ENCODE measurements at regions not wholly inside any gene's neighbourhood (a gene's known extent, or its start where the extent isn't known, plus 50 kb on each side); places are given as distances from the start of the nearest gene placed in this dataset.
"Not testable (repeated sequence)": the region's sequence is repeated elsewhere in the genome, so short reads cannot be mapped to it uniquely, and the experiment has no call there.

DNA sequence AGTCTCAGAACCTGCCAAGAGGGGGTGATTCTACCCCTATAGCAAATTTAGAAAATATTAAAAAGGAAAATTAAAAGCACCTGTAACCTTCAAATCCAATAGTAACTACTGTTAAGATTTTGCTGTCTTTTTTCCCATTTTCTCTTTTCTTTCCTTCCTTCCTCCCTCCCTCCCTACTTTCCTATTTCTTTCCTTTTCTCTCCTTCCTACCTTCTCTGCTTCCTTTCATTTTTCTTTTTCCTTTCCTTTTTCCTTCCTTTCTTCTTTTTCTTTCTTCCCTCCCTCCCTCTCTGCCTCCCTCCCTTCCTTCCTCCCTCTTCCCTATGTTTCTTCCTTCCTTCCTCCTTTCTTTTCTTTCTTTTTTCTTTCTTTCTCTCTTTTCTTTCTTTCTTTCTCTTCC lies 120.2 kb upstream of the KCTD7 start:
- FAIRE-seq: no peak
- TF ChIP-seq POLR2A (IDR thresholded peaks at IDR 0.05; ENCODE audit: low read depth, low read length): no peak
- DNase-seq (ENCODE audit: insufficient read length, low spot score): no peak

DNA sequence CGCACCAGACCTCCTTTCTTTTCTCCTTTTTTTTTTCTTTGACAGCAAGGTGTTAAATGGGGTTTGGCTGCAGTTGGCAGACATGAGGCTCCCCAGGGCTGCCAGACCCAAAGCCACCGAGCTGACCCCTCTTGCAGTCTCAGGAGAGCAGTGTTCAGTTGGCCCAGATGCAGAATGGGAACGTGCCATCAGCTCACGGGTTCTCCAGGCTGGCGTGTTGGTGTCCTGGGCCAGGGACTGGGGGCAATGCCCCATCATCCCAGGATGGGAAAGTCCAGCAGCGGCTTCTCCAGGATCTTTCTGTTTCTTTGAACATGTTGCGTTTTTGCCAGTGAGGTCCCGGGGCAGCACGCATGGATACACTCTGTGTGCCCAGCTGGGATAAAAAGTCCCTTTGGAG lies 114.6 kb upstream of the KCTD7 start:
- no peak for FAIRE-seq
- TF ChIP-seq POLR2A (IDR thresholded peaks at IDR 0.05; ENCODE audit: low read depth, low read length): no peak
- no peak for DNase-seq (ENCODE audit: insufficient read length, low spot score)

DNA sequence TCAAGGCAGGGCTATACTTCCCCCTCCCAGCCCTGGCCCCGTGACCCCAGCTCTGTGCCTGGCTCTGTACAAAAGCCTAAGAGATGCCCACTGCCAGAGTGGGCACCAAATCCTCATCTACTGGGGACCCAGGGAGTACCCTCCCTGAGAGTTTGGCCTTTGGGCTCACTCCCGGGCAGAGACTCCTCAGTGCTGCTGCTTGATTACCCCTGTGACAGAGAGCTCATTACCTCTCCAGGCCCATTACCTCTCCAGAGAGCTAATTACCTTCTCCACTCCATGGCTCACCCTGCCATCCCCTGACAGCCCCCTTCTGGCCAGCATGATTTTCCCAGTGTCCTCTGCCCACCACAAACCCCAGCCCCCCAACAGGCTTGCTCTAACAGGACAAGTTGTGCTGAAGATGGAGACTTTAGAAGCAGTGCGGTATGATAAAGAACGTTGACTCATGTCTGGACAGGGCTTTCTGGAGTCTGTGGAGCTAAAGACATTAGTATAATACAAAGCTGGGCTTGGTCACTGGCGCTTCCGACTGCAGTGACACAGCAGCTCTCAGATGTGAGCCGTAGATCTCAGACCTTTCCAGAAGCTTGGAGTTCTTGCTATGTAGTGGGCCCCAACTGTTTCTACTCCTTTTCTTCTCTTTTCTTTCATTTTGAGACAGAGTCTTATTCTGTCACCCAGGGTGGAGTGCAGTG lies 111.3 kb upstream of the KCTD7 start:
- DNase-seq (ENCODE audit: insufficient read length, low spot score) (no peak), FAIRE-seq (no peak)
- no peak for TF ChIP-seq POLR2A (IDR thresholded peaks at IDR 0.05; ENCODE audit: low read depth, low read length)

DNA sequence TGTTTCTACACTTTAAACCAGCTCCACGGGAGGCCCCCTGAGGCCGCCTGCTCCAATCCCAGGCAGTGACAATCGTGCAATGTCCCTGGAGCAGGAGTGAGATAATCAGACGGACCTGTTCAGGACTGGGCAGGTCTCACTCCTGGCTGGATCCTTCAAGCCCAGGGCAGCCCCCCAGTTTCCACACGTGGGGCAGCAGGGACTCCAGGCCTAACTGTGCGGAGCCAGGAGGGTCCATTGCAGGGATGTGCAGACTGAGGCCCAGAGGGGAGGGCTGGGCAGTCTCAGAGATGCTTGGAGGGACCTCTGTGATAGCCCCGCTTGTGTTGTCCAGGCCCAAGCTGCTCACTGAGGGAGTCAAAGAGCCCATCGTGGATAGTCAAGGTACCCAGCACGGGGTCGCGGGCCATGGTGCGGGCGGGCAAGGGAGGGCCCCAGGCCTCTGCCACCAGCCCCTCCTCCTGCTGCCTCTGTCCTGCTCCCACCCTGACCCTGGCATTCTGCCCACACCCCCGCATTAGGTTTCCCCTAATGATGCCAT lies 110.5 kb upstream of the KCTD7 start:
- DNase-seq (ENCODE audit: insufficient read length, low spot score) (no peak), FAIRE-seq (no peak)
- no peak for TF ChIP-seq POLR2A (IDR thresholded peaks at IDR 0.05; ENCODE audit: low read depth, low read length)

DNA sequence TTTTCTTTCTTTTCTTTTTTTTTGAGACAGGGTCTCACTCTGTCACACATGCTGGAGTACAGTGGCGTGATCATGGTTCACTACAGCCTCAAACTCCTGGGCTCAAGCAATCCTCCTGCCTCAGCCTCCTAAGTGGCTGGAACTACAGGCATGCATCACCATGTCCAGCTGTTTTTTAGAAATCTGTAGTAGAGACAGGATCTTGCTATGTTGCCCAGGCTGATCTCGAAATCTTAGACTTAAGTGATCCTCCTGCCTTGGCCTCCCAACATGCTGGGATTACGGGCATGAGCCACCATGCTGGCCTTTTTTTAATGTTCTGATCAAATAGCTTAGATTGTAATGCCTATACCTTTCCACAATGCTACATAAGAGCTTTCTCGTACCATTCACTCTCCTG lies 107.0 kb upstream of the KCTD7 start:
- TF ChIP-seq POLR2A (IDR thresholded peaks at IDR 0.05; ENCODE audit: low read depth, low read length): no peak
- FAIRE-seq: no peak
- DNase-seq (ENCODE audit: insufficient read length, low spot score): no peak

DNA sequence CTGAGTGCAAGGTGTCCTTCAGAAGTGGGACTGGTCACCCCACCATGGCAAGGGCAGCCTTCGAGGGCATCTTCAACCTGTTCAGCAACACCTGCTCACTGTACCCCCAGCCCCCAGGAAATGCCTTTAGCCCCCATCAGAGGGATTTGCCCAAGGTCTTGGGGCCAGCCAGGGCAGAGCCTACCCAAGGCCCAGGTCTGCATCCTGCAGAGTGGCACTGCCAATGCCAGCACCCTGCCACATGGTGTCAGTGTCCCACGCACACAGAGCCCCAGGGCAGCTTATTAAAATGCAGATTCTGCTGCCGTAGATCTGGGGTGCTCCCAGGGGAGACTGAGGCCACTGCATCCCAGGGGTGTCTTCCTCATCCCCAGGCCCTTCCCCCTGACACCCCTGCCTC lies 106.2 kb upstream of the KCTD7 start:
- DNase-seq (ENCODE audit: insufficient read length, low spot score) (no peak), FAIRE-seq (no peak)
- TF ChIP-seq POLR2A (IDR thresholded peaks at IDR 0.05; ENCODE audit: low read depth, low read length): no peak

DNA sequence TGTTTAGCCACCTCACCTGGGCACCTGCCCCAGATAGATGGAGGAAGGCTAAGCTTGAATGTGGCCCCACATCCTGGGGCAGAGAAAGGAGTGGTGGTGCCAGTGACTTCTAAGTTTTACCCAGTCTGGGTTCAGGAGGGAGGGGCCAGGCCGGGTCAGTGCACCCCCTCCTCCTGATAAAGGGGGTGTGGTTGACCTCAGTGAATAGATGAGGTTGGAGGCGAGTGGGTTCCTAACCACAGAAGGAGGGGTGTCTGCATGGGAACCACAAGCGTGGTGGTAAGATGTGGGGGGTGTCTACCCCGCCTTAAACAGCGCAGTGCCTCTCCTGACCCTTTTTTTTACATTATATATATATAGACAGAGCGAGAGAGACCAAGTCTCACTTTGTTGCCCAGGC lies 105.3 kb upstream of the KCTD7 start:
- no peak for TF ChIP-seq POLR2A (IDR thresholded peaks at IDR 0.05; ENCODE audit: low read depth, low read length)
- DNase-seq (ENCODE audit: insufficient read length, low spot score) (no peak), FAIRE-seq (no peak)

DNA sequence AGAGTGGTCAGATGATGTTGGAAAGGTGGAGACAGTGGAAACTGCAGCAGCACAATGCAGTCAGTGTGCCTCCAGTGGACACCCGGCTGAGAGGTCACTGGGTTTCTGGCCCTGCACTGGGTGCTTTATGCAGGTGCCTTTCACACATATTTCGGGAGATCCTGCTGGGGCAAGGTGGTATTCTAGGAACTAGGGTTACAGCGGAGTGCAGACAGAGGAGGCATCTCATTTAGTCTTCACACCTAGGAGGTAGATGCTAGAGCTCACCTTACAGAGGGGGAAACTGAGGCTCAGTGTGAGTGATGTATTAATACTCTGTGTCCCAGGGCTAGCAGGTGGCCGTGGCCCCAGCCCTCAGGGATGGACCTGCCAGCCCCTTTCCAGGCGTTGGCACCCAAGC lies 103.9 kb upstream of the KCTD7 start:
- FAIRE-seq: no peak
- TF ChIP-seq POLR2A (IDR thresholded peaks at IDR 0.05; ENCODE audit: low read depth, low read length): no peak
- no peak for DNase-seq (ENCODE audit: insufficient read length, low spot score)

DNA sequence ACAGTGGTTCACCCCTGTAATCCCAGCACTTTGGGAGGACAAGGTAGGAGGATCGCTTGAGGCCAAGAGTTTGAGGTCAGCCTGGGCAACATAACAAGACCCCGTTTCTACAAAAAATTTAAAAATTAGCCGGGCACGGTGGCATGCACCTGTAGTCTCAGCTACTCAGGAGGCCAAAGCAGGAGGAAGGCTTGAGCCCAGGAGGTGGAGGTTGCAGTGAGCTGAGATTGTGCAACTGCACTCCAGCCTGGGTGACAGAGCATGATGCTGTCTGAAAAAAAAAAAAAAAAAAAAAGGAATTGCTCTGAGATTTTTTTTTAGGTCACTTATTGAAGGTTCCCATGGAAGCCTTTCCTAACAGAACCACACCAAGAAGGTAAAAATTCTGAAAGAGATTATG lies 101.9 kb upstream of the KCTD7 start:
- not testable (repeated sequence) for DNase-seq (ENCODE audit: insufficient read length, low spot score); FAIRE-seq

DNA sequence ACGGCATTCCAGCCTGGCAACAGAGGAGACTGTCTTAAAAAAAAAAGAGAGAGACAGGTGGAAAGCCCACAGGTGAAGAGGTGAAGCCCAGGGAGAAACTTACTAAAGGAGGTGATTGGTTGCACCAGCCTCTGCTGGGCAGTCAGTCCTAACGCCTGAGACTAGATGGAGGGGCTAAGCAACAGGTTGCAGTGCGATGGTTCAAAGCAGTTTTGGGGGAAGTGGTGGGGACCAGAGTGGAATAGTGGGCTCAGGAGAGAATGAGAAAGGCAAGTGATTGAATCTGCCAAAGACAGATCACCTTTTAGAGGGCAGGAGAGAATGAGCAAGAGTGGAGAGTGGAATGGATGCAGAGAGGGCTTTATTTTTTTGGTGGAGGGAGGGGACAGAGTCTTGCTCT lies 100.0 kb upstream of the KCTD7 start:
- no peak for FAIRE-seq

DNA sequence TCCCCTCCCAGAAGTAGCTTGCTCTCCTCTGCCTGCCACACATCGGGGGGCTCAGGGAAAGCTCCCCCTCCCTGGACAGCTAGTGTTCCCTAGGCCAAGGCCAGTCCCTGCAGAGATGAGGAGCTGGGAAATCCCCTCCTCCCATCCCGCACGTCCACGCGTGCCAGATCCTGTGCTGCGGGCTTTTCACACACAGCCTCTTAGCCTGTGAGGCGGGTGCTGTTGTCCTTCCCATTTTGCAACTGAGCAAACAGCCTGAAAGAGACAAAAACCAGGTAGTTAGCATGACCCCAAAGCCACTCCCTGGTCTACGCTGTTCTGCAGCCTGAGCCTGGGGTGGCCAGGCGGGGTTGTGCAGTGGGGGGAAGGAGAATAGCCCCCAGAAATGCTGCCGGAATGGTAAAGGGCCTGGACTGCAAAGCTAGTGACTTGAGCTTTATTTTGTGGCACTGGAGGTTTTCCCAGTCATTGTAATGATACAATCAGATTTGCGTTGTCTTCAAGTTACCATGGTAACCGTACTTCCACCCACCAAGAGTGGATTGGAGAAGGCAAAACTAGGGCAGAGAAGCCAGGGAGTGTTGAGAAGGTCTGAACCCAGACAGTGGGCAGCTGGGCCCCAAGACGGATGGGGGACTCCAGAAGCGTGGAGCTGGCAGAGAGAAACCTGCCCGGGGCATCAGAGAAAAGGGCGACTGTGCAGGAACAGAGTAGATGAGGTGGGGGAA lies 98.6 kb upstream of the KCTD7 start:
- FAIRE-seq (no peak), DNase-seq (ENCODE audit: insufficient read length, low spot score) (no peak)
- no peak for TF ChIP-seq POLR2A (IDR thresholded peaks at IDR 0.05; ENCODE audit: low read depth, low read length)

More for the DNA sequence above, 100.0 kb upstream of the KCTD7 start:
- no peak for TF ChIP-seq POLR2A (IDR thresholded peaks at IDR 0.05; ENCODE audit: low read depth, low read length)
- DNase-seq (ENCODE audit: insufficient read length, low spot score): no peak

DNA sequence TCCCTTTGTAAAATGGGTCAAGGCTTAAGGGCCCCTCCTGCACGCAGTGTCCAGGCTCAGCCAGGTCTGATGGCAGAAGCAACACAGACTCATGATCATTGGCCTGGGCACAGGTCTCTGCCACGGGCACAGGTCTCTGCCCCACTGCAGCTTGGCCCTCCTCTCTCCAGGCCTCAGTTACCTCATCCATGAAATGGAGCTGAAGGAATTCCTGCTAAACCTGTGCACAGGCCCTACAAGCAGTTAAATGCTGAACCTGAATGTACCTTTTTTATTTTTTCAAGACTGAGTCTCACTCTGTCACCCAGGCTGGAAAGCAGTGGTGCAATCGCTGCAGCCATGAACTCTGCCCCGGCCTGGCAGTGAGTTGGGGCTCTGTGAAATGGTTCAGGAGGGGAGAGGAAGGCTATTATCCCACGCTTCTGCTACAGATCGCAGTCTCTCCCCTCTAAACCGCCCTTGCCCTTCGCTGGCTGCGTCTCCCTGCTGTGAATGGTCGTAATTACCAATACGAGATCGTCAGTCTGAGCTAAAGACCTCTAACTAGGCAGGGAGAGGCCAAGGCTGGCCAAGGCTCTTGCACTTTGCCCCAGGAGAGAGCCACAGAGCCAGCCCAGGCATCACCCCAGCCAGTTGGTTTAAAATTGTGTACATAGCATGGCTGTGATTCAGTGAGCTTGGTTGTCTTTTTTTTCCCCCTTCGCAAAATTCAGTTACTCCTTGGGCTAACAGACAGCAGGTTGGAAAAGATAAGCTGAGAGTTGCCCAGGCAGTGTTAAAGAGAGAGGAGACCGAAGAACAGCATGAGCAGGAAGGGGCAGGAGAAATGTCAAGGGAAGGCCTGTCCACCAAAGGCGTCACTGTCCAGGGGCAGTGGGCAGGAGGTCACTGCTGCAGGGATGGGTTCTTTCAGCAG lies 93.0 kb upstream of the KCTD7 start:
- FAIRE-seq (no peak), DNase-seq (ENCODE audit: insufficient read length, low spot score) (no peak)
- TF ChIP-seq POLR2A (IDR thresholded peaks at IDR 0.05; ENCODE audit: low read depth, low read length): no peak

DNA sequence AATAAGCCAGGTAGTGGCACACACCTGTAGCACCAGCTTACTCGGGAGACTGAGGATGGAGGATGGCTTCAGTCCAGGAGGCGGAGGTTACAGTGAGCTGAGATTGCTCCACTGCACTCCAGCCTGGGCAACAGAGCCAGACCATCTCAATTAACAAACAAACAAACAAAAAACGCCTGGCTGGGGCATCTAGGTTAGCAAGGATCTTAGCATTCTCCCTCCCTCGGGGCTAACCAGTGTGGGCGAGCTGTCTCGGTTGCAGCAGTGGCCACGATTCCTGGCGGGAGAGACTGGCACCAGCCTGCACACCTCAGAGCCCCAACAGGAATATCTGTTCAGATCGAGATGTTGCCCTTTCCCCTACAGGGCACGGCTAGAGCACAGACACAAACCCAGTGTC lies 91.3 kb upstream of the KCTD7 start:
- DNase-seq (ENCODE audit: insufficient read length, low spot score): no peak
- FAIRE-seq: no peak
- no peak for TF ChIP-seq POLR2A (IDR thresholded peaks at IDR 0.05; ENCODE audit: low read depth, low read length)

DNA sequence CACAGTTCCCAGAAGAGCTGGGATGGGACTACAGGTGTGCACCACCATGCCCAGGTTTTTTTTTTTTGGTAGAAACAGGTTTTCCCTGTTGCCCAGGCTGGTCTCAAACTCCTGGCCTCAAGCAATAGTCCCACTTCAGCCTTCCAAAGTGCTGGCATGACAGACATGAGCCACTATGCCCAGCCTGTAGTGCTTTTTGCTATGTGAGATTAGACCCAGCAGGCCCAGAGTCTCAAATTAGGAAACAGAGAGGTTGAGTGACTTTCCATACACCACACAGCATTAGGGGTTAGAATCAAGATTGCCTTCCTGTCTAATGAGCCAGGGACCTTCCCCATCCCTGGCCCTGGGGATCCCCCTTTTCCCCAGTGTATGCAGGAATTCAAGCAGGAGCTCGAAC lies 90.8 kb upstream of the KCTD7 start:
- FAIRE-seq (no peak), DNase-seq (ENCODE audit: insufficient read length, low spot score) (no peak)
- no peak for TF ChIP-seq POLR2A (IDR thresholded peaks at IDR 0.05; ENCODE audit: low read depth, low read length)

All from H54 (cell line).